GM19324 (cell line): ENCODE measurements at regions not wholly inside any gene's neighbourhood (a gene's known extent, or its start where the extent isn't known, plus 50 kb on each side); places are given as distances from the start of the nearest gene placed in this dataset.

Experiments
- ATAC-seq: cut with Tn5 transposase; IDR thresholded peaks from one replicate; pipeline ENCODE4 v1.9.1; 2021; ENCODE audit warnings: mild to moderate bottlenecking, moderate library complexity; ENCODE audit not compliant: unreplicated experiment, low FRiP score

- ATAC-seq: no peak
Measured at GRCh38 chr1:29835406-29835805, 599.1 kb downstream of the PTPRU start.

DNA sequence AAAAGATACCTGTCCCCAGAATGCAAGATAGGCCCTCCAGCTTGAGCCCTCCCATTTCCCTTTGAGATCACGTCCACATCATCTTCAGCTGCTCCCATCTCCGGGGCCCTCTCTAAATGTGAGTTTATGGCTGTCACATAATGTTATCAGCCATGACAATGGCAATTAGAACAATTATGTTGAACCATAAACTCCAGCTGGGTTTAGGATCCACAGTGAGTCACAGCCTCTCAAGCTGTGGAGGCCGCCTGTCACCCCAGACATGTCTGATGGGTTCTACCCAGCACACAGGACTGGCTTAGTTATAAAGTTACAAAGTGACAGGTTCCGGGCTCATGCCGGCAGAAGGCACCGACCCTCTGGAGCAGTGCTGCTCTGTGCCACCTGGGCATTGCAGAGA, 597.3 kb downstream of the PTPRU start:
- no peak for ATAC-seq

- no peak for ATAC-seq
Measured at GRCh38 chr1:29832936-29833335, 596.6 kb downstream of the PTPRU start.

GRCh38 chr1:29832471-29832870, 596.1 kb downstream of the PTPRU start:
- no peak for ATAC-seq

DNA sequence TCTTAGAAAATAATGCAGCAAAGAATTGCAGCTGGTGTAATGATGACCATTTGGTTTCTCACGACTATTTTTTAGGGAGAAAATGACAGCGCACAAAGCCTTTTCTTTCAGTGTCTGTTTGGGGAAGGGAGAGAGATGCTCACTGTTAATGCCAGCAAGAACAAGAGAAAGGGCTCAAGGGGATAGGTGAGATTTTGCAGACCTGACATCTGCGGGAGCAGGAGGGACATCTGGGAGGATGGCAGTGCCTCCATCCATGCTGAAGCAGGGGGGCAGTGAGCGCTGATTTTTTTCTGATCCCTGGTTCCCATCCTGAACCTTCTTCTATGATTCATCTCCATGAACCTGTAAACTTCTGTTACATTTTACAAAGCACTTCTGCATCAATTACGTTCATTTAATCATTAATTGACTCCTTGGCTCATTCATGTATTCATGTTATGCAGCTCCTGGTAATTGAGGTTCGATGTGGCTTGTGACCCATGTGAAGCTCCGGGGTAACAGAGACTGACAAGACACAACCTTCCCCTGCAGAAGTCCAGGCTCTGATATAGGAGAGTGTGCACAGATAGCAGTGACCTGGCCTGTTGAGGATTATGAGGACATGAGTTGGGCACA, 595.3 kb downstream of the PTPRU start:
- ATAC-seq: no peak

GRCh38 chr1:29830916-29831315, 594.6 kb downstream of the PTPRU start:
- no peak for ATAC-seq

DNA sequence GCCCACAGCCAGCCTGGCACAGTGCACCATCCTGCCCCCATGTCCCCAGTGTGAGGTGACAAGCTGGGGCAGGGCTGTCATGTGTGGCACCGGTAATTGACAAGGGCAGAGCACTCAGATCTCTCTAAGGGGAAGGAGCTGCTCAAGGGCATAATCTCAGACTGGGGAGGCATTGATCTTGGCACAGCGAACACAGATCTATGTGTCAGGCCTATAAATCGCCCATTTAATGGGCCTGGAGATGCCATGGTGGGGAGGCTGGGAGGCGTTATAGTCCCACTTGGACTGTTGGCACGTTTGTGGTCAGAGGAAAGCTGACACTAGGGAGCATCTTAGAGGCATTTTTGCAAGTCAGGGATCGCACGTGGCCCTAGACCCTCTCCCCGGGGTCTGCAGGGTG, 594.1 kb downstream of the PTPRU start:
- ATAC-seq: no peak

DNA sequence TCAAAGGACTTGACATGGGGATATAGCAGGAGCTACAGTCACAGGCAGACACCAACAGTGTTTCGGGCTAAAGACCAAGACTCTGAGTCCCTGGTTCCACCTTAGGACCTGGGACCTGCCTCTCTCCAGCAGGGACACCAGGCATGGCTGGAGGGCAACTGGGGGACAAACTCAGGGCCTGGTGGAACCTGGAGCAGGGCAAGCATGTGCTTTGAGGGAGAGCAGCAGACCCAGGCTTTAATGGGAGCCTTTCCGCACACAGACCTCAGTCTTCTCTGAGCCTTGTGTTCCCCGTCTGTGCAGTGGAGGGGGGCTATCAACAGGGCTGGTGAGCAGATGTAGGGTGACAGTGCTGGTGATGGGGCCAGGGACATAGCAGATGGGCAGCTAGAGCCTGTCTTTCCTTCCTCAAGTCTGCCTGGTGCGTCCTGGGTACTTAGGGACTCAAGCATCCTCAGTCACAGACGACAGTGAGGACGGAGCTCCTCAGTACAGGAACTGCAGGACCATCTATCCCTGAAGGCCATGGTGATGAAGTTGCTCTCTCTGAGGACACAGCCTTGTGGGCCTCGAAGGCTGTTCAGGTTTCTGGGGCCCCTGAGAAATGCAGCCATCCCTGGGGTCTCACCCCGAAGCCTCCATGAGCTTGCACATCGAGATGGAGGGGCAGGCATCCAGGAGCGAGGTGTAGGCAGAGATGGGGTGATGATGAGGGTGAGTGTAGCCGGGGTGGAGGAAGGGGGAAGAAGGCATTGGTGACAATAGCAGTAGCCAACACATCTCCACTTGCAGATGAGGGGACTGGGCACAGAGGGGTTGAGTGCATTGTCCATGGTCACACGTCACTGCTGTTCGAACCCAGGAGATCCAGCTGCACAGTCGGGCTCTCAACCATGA, 593.4 kb downstream of the PTPRU start:
- ATAC-seq: no peak

GRCh38 chr1:29828526-29829447, 592.5 kb downstream of the PTPRU start:
- ATAC-seq: no peak

DNA sequence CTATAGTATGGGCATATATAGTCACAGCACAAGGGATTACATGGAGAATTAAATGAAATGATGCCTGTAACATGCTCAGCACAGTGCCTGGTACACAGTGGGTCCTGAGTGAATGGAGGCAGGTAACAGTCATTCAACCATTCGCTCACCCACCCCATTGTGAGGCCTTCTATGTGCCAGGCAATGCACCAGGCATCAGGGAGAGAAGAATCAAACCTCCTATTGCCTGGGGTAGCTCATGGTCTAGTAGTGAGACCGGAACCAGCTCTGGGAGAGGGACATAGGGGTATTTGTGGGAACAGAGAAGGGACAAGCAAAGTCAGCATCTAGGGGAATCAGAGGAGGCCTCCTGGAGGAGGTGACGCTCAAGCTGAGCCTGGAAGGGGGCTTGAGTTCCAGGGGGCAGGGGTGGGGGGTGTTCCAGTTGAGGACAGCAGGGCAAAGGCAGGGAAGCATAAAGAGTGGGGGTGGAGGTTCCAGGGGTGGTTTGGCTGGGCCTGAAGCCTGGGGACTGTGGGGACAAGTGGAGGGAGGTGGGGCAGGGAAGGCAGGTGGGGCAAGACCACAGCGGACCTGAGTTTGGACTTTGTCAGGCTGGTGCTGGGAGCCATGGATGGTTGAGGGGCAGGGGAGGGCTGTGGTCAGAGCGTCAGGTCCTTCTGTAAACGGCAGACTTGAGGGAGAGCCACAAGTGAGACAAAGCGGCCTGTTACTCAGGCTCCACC, 591.6 kb downstream of the PTPRU start:
- no peak for ATAC-seq

DNA sequence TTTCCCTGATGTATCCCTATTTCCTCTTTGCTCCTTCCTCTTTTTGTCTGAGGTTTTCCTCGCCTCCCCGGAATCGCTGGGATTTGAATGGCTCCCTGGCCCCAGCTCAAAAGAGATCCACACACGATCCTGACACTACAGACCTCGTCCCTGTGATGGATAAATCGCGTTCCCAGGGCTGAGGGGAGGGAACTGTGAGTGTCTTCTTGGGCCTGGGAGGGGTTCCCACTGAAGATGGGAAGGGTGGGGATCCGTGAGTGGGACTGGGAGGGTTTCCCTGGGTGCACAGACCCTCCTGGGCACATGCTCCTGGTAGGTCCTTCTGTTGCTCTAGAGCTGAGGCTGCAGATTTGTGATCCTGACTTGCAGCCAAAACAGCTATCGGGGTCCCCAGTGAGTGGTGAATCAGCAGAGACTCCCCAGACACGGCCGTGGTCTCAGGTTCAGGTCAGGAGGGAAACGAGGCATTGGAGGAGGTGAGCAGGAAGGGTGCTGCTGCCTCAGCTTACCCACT, 591.0 kb downstream of the PTPRU start:
- ATAC-seq: no peak

DNA sequence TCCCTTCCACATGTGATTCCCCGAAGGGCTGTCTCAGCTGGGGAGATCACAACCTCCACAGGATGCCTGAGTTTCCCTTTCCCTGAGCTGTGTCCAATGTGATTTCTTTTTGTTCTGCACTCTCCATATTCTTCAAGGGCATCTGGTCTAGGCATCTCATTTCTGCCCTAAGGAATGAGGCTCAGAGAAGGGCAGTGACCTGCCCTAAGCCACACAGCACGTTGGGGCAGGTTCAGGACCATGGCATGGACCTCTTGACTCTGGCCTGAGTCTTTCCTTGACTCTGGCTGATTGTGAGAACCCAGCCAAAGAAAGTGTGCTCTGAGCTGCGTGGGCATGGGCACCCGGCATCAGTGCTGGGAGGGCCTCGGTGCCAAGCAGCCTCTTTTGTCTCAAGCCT, 590.3 kb downstream of the PTPRU start:
- ATAC-seq: no peak

DNA sequence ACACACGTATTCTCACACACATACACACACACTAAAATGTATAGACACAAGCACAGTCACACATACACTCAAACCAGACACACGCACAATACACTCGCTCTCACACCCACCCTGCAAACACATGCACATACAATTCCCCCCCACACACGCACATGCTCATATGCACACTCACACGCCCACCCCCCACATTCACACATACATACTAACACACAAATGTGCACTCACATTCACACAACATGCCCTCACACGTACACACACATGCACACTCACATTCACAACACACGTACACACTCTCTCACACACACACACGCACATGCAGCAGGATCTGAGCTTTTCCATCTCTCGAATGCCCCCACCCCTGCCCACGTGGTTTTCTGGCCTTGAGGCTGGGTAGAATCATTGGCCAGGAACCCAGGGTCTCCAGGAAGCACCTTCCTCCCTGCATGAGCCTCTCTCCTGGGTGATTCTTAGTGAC, 589.7 kb downstream of the PTPRU start:
- no peak for ATAC-seq

- ATAC-seq: no peak
Measured at GRCh38 chr1:29825274-29825940, 589.1 kb downstream of the PTPRU start.

- ATAC-seq: no peak
Measured at GRCh38 chr1:29824511-29825273, 588.4 kb downstream of the PTPRU start.

DNA sequence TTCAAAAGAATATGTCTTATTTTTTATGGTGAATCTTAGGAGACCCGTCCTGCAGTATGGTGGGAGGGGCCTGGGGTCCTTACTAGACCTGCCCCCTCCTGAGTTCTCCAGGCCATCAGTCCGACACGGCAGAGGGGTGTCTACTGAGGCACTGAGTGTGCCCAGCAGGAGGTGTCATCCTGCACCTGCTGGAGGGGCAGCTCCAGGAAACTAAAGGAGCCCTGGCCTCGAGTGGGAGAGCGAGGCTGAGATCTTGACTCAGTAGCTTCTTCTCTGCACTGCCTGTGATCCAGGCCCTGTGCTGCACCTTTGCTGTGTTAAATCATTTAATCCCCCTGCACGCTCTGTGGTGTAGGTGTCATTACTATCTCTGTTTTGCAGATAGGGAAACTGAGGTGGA, 587.7 kb downstream of the PTPRU start:
- no peak for ATAC-seq

- ATAC-seq: no peak
Measured at GRCh38 chr1:29823561-29823960, 587.2 kb downstream of the PTPRU start.

GRCh38 chr1:29821605-29822004, 585.3 kb downstream of the PTPRU start:
- no peak for ATAC-seq

DNA sequence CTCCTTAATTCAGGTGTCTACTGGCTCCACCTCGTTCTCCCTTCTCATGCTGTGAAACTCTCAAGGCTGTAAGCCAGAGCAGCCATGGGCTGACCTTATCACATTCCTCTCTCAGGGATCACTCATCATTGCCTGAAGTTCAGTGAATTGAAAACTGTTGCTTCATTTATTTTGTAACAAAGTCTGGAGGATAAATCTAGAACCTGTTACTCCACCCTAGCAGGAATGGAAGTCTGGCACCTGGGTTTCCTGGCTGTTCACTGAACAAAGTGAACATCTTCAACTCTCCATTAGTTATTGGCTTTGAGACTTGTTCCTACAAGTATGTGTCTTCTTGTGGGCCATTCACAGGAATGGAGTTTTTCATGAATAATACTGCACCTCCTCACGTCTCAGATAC, 584.1 kb downstream of the PTPRU start:
- no peak for ATAC-seq
